ENCODE measurements at regions not wholly inside any gene's neighbourhood (a gene's known extent, or its start where the extent isn't known, plus 50 kb on each side); places are given as distances from the start of the nearest gene placed in this dataset.

- Histone ChIP-seq H3K27ac (no peak overlapping the region), H3K79me2 (no peaks in the 10 kb centered on the region), H3K27me3 (ENCODE audit: control insufficient read depth, insufficient read depth, low read length) (no peaks in the 10 kb centered on the region), H3K4me3 (ENCODE audit: low read depth, low read length) (no peak overlapping the region), H2AFZ (no peak overlapping the region), H3K36me3 (ENCODE audit: control insufficient read depth, insufficient read depth, low read length) (no peaks in the 10 kb centered on the region), H3K9ac (no peak overlapping the region), H3K4me1 (peaks cover 2% of the 10 kb centered on the region), H3K4me2 (ENCODE audit: low read length) (no peak overlapping the region), H3K9me3 (ENCODE audit: control insufficient read depth, low read length) (no peaks in the 10 kb centered on the region)
- TF ChIP-seq, protein P1, sequence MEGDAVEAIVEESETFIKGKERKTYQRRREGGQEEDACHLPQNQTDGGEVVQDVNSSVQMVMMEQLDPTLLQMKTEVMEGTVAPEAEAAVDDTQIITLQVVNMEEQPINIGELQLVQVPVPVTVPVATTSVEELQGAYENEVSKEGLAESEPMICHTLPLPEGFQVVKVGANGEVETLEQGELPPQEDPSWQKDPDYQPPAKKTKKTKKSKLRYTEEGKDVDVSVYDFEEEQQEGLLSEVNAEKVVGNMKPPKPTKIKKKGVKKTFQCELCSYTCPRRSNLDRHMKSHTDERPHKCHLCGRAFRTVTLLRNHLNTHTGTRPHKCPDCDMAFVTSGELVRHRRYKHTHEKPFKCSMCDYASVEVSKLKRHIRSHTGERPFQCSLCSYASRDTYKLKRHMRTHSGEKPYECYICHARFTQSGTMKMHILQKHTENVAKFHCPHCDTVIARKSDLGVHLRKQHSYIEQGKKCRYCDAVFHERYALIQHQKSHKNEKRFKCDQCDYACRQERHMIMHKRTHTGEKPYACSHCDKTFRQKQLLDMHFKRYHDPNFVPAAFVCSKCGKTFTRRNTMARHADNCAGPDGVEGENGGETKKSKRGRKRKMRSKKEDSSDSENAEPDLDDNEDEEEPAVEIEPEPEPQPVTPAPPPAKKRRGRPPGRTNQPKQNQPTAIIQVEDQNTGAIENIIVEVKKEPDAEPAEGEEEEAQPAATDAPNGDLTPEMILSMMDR (IDR thresholded peaks at IDR 0.05), result no peak
Observed at GRCh38 chr5:172573986-172574870, 66.8 kb upstream of the NEURL1B start.

- H2AFZ ChIP-seq, result no peak overlapping the region
- H3K4me2 ChIP-seq (ENCODE audit: low read length), result no peak overlapping the region
- H3K27ac ChIP-seq, result no peak overlapping the region
- no peaks in the 10 kb centered on the region for H3K79me2 ChIP-seq
- H3K9me3 ChIP-seq (ENCODE audit: control insufficient read depth, low read length), result no peaks in the 10 kb centered on the region
- no peaks in the 10 kb centered on the region for H3K27me3 ChIP-seq (ENCODE audit: control insufficient read depth, insufficient read depth, low read length)
- H3K4me1 ChIP-seq, result peaks cover 2% of the 10 kb centered on the region
- no peak overlapping the region for H3K4me3 ChIP-seq (ENCODE audit: low read depth, low read length)
- TF ChIP-seq, protein P1 (IDR thresholded peaks at IDR 0.05), result no peak
- no peaks in the 10 kb centered on the region for H3K36me3 ChIP-seq (ENCODE audit: control insufficient read depth, insufficient read depth, low read length)
- no peak overlapping the region for H3K9ac ChIP-seq
Observed at GRCh38 chr5:172573120-172573882, 67.8 kb upstream of the NEURL1B start.

DNA sequence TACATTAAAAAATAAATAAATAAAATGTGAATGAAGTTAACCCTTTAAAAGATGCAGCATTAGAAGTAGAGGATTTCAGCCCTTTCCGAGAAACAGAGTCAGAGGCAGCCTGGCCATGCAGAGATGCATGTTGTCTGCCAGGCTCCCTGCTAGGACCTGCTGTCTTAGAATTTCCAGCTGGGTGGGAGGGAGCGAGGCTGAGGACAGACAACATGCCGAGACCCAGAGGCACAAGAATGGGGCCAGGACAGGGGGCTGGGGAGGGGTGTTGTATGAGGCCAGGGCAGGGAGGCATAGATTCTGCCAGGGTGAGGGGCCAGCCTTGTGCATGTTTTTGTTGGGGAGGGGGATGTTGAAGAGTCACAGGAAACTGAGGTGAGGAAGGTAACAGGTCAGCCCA lies 68.6 kb upstream of the NEURL1B start:
- no peak overlapping the region for H3K27ac ChIP-seq
- H3K9ac ChIP-seq, result no peak overlapping the region
- no peak overlapping the region for H3K4me2 ChIP-seq (ENCODE audit: low read length)
- no peak overlapping the region for H2AFZ ChIP-seq
- TF ChIP-seq, protein P1 (IDR thresholded peaks at IDR 0.05), result no peak
- H3K79me2 ChIP-seq, result no peaks in the 10 kb centered on the region
- no peak overlapping the region for H3K4me3 ChIP-seq (ENCODE audit: low read depth, low read length)
- no peaks in the 10 kb centered on the region for H3K36me3 ChIP-seq (ENCODE audit: control insufficient read depth, insufficient read depth, low read length)
- peaks cover 2% of the 10 kb centered on the region for H3K4me1 ChIP-seq
- no peaks in the 10 kb centered on the region for H3K9me3 ChIP-seq (ENCODE audit: control insufficient read depth, low read length)
- H3K27me3 ChIP-seq (ENCODE audit: control insufficient read depth, insufficient read depth, low read length), result no peaks in the 10 kb centered on the region

DNA sequence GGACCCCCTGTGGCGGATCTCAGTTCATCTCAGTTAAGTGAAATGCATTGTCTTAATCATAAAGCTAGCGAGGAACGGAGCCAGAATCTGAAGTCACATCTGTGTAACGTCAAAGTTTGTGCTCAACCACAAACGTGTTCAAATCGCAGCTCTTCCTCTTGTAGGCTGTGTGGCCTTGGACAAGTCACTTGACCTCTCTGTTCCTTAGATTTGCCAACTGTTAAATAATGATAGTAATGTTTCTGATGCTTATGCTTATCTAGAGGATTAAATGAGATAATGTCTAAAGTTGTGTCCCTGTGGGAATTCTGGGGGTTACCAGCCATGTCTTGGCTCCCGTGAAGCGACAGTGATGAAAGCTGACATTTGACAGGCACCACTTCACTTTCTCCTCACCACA lies 69.2 kb upstream of the NEURL1B start:
- H3K4me3 ChIP-seq (ENCODE audit: low read depth, low read length), result no peak overlapping the region
- H3K36me3 ChIP-seq (ENCODE audit: control insufficient read depth, insufficient read depth, low read length), result no peaks in the 10 kb centered on the region
- peaks cover 2% of the 10 kb centered on the region for H3K4me1 ChIP-seq
- H3K9me3 ChIP-seq (ENCODE audit: control insufficient read depth, low read length), result no peaks in the 10 kb centered on the region
- no peaks in the 10 kb centered on the region for H3K27me3 ChIP-seq (ENCODE audit: control insufficient read depth, insufficient read depth, low read length)
- H3K27ac ChIP-seq, result no peak overlapping the region
- no peak overlapping the region for H2AFZ ChIP-seq
- H3K79me2 ChIP-seq, result no peaks in the 10 kb centered on the region
- TF ChIP-seq, protein P1 (IDR thresholded peaks at IDR 0.05), result no peak
- no peak overlapping the region for H3K4me2 ChIP-seq (ENCODE audit: low read length)
- no peak overlapping the region for H3K9ac ChIP-seq

Measured in parathyroid adenoma (tissue), 2 donors.